GM18951 (cell line): ENCODE measurements at regions not wholly inside any gene's neighbourhood (a gene's known extent, or its start where the extent isn't known, plus 50 kb on each side); places are given as distances from the start of the nearest gene placed in this dataset.

Experiments
- POLR2A ChIP-seq: IDR thresholded peaks from 4 replicates; pipeline ENCODE4 v1.6.1; 2011; ENCODE audit warnings: mild to moderate bottlenecking; ENCODE audit not compliant: insufficient read length, insufficient read depth; ENCODE audit errors: extremely low read depth
- in situ Hi-C: fragments of 300-500 bp; cut with MboI; formaldehyde crosslinking; loops from one replicate; pipeline ENCODE4 v1.12.0; 2022; ENCODE audit warnings: low sequenced_read_pairs, mixed read lengths, inconsistent platforms; ENCODE audit not compliant: unreplicated experiment

GRCh38 chr3:99473321-99473751, 165.1 kb upstream of the COL8A1 start:
- no peak for TF ChIP-seq POLR2A
- in situ Hi-C loops, result no loop called here

GRCh38 chr3:99472385-99472784, 166.0 kb upstream of the COL8A1 start:
- TF ChIP-seq POLR2A, result no peak
- in situ Hi-C loops, result no loop called here

- in situ Hi-C loops, result no loop called here
- no peak for TF ChIP-seq POLR2A
These were observed 166.8 kb upstream of the COL8A1 start for GRCh38 chr3:99471353-99472323.

GRCh38 chr3:99470841-99471240, 167.6 kb upstream of the COL8A1 start:
- in situ Hi-C loops, result no loop called here

GRCh38 chr3:99468918-99469317, 169.5 kb upstream of the COL8A1 start:
- in situ Hi-C loops, result no loop called here
- TF ChIP-seq POLR2A, result no peak

More at GRCh38 chr3:99470841-99471240, 167.6 kb upstream of the COL8A1 start:
- TF ChIP-seq POLR2A, result no peak

- in situ Hi-C loops, result no loop called here
- no peak for TF ChIP-seq POLR2A
These were observed 171.0 kb upstream of the COL8A1 start for GRCh38 chr3:99467420-99467819.

- TF ChIP-seq POLR2A, result no peak
- in situ Hi-C loops, result no loop called here
These were observed 172.1 kb upstream of the COL8A1 start for GRCh38 chr3:99466331-99466730.

GRCh38 chr3:99458013-99458412, 180.4 kb upstream of the COL8A1 start:
- in situ Hi-C loops, result no loop called here
- no peak for TF ChIP-seq POLR2A

GRCh38 chr3:99442599-99442998, 195.8 kb upstream of the COL8A1 start:
- in situ Hi-C loops, result no loop called here
- no peak for TF ChIP-seq POLR2A

GRCh38 chr3:99439892-99440291, 198.5 kb upstream of the COL8A1 start:
- in situ Hi-C loops, result no loop called here
- TF ChIP-seq POLR2A, result no peak

GRCh38 chr3:99434190-99434589, 204.2 kb upstream of the COL8A1 start:
- TF ChIP-seq POLR2A, result no peak
- in situ Hi-C loops, result no loop called here

- TF ChIP-seq POLR2A, result no peak
- in situ Hi-C loops, result no loop called here
These were observed 207.9 kb upstream of the COL8A1 start for GRCh38 chr3:99430348-99431134.

- in situ Hi-C loops, result no loop called here
These were observed 208.9 kb upstream of the COL8A1 start for GRCh38 chr3:99429502-99429901.

More at GRCh38 chr3:99429502-99429901, 208.9 kb upstream of the COL8A1 start:
- TF ChIP-seq POLR2A, result no peak
